ENCODE measurements at regions not wholly inside any gene's neighbourhood (a gene's known extent, or its start where the extent isn't known, plus 50 kb on each side); places are given as distances from the start of the nearest gene placed in this dataset.

DNA sequence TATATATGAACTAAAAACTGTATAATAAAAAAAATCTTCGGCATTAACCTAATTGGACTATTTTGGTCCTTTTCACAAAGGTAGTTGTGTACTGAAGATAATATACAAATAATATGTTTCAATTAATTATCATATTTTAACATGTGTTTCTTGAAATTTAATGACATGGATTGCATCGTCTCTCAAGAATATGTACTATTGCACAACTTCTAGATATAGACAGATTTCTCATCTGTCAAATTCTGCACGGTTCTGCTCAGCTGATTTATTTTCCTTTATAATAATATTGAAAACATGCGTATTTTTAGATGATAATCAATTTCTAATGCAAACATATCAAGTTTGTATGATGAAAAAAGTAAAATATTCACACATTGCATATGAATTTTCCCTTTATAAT lies 498.7 kb upstream of the PABPC4L start:
- TF ChIP-seq CTCF (conservative IDR thresholded peaks at IDR 0.05): no peak
- no peak for TF ChIP-seq ZFX (IDR thresholded peaks at IDR 0.05)
